Retina (tissue), 1 donor: ENCODE measurements at regions not wholly inside any gene's neighbourhood (a gene's known extent, or its start where the extent isn't known, plus 50 kb on each side); places are given as distances from the start of the nearest gene placed in this dataset.
"Not testable (repeated sequence)": the region's sequence is repeated elsewhere in the genome, so short reads cannot be mapped to it uniquely, and the experiment has no call there.

ENCODE experiments used
- DNase-seq: peaks from one replicate; pipeline ENCODE4 v3.0.0-alpha.2; 2016

DNA sequence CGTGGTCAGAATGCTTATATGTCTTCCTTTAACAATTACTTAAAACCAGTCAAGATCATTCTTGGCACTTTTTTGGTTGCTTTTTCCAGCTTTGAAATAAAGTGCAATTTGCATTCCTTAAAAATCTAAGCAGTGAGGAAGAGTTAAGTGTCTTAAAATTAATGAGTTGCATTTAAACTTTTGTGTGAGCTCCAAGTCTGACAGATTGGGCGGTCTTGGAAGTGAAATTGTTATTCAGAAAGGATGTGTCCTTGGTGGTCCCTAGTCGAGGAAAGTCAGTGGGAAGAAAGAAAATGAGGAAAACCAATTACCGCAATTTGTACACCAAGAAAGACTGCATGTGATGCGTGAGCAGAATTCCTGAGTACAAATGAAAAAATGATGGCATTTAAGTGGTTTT lies 132.5 kb downstream of the HHIPL2 start:
- DNase-seq = no peak

DNA sequence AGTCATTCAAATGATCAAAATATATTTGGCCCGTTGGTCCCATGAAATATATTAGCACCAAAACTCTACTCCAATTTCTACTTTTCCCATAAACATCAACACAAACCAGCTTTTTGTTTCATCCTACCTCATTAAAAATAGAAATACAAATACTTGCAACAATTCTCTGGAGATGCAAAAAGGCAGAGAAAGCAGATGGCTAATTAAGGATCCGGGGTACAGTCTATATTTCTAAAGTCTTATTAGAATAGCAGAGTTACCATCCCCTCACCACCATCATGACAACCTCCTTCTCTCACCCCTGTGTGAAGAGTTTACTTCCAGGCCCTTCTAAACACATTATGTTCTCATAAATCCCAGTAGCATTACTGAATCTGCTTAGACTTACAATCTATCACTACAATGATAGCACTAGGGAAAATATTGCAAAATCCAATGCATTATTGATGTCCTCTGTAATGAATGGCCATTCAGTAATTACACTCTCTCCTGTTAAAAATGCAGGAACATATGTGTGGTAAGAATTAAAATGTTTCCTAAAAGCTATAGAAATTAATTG lies 133.8 kb downstream of the HHIPL2 start:
- no peak for DNase-seq

DNA sequence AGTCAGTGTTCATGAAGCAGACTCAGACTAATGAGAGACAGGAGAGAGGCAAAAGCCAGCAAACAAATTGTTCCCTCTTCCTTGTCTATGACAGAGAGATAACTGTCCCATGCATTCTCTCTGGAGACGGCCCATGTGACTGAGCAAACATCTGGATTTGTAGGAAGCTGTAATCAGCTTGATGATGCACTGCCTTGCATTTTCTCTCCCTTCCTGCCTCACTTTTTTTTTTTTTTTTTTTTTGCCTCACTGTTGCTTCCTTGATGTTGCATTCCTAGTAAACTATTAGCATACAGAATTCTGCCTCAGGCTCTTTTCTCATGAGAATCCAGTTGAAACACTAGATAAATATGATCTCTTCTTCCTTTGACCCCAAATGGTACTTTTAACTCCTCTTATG lies 134.5 kb downstream of the HHIPL2 start:
- DNase-seq = no peak

DNA sequence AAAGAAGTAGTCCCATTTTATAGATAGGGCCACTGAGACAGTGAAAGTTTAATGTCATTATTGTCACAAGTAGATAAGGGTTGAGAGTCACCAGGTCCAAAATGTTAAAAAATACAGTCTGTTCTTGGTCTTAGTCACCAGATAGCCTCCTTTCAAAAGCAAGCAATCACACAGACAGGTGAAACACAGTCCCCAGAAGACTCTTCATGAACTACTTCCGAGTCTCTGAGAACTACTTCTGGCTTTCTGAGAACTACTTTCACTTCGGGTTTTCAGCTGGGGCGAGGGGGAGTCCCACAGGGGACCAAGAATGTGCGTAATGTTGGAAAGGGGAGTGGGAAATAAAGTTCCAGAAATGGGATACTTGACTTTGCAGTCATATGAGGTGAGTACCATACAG lies 143.2 kb downstream of the HHIPL2 start:
- DNase-seq = no peak

DNA sequence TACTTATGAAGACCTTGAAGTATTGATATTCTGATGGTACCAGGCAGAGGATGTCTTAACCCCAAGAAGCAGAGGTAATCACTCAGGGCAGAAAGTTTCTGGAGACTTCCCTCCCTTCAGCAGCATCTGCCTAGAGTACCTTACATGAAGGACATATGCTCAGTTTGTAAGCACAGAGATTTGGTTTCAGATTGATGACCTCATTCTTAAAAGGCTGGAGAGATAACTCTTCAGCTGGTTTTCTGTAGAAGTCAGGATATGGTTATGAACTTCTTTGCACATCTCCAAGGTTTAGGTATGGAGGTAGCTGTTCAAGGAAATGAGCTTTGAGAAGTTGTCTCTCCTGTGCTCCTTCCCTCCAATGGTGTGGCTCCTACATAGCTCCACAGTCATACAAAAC lies 148.7 kb downstream of the HHIPL2 start:
- no peak for DNase-seq

DNA sequence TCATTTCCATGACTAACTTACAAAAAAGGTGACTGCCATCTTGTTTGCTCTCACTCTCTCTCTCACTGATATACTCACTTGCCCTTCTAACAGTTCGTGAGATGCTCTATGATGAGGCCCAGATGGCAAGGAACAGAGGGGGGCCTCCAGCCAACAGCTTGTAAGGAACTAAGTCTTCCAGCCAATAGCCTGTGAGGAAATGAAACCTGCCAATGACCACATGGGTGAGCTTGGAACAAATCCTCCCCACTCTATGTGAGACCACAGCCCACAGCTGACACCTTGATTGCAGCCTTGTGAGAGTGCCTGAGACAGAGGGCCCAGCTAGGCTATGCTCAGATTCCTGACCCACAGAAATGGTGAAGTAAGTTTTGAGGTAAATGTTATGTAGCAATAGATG lies 153.7 kb downstream of the HHIPL2 start:
- DNase-seq = no peak

DNA sequence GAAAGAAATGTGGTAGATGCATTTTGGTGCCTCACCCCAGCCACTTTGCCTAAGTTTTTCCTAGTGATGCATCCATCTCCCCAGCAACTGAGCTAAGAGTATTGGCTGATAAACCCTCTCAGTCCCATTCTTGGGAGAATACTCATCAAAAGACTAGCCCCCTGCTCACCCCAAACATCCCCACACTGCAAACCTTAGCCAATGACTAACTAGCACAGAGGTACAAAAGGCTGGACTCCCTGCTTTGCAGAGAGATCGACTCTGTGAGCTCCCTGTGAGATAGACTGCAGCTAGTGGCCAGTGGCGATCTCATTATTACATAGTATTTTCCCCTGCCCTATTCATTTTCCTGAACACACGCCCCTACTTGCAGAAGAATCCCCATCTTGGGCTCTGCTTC lies 155.3 kb downstream of the HHIPL2 start:
- no peak for DNase-seq

DNA sequence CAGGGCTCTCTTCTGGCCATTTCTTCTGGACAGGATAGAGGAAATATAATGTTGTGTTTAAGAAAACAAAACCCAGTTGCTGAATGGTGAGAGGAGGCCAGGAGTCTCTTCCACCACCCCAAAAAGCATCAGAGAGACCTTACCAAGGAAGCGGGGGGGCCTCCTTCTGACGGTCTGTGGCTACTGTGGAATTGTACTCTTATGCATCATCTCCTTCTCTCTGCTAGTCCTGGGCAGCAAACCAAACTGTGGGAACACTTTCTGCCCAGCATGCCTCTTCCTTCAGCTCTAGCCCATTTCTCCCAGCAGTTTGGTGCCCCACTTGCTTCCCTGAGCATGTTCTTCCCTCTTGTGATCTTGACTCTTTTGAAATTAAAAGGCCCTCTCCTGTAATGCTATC lies 157.7 kb downstream of the HHIPL2 start:
- no peak for DNase-seq

DNA sequence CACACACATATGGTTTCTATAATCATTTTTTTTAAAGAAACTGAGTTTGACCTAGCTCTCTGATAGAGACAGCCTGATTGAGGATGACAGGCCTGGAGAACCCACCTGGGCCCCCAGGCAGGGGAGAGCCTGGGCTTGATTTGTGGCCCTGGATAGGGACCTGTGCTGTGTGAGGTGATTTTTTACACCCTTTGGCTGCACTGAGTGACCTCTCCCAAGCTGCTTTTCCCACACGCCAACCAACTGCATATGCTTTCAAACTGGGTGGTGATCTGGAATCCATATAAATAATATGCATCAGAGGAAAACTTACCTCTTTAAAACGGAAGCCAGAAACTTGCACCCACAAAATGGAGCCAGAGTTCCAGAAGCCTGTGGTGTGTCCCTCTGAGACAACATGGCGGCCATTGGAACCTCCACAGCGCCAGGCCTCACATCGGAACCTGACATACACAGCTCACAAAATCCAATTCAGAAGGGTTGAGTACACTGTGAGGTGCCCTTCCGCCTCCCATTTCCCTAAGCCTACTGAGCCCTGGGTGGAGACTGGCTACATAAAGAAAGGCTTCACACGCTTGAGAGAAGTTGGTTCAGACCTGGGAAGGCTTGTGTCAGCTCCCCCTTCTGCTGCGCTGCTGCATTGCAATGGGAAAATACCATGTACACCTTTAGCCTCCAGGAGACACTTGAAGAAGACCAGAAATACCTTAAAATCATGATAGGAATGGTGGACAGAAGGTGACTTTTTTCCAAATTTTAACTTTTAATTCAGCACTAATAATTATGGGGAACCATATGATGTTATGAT lies 160.7 kb downstream of the HHIPL2 start:
- DNase-seq = no peak

DNA sequence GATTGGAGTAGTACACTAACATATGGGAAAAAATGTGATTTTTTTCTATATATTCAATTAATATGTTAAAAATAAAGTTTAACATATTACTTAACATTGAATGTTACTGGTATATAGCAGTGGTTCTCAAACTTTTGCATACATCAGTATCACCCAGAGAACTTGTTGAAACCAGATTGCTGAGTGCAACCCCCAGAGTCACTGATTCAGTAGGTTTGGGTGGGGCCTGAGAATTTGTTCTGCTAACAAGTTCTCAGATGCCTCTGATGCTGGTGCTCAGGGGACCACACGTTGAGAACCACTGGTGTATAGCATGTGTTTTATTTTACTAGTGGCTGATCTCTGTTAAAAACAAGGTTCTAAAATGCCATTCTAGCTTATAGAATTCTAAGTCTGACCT lies 161.9 kb downstream of the HHIPL2 start:
- DNase-seq = no peak

DNA sequence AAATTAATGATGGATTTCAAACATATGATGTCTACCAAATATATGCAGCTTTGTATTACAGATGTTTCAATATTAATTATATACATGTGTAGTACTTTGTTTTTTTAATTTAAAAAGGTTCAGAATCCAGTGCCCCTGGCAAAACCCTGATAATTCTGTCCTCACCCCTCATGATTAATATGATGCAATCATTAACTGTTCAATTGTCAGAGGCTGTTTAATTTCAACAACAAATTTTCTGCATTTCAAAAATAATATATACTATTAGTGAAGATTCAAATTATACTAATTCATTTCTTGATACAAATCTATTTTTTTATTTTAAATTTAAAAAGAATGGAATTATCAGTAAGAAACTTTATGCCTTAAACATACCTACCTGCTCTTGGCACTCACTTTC lies 162.6 kb downstream of the HHIPL2 start:
- no peak for DNase-seq

DNA sequence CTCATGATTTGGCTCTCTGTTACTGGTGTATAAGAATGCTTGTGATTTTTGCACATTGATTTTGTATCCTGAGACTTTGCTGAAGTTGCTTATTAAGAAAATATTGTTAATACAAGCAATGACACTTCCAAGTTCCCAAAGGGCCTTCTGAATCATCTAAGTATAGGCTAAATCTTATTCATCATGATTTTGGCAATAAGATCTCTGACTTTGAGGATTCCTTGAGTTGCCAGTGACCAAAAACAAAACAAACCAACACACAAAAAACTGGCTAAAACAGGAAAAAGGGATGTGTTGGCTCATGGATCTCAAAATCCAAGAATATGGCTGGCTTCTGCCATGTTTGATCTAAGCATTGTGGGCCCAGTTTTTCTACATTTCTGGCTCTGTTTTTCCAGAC lies 163.4 kb downstream of the HHIPL2 start:
- no peak for DNase-seq

DNA sequence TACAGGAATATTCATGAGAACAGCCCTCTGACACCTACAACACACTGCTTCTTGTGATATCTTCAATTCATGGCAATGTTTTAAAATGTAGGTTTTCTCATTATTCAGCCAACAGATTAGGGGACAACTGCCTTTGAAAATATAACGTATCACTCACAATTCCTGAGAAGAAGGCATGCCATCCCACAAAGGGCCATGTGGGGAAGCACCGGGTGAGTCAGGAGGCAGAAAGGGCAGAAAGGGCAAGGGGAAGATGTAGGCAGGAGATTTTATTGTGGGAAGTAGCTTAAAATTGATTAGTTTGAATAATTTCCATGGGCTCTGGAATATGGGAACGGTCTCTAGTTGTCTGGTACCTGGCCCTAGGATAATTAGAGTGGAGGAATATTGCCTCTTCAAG lies 165.7 kb downstream of the HHIPL2 start:
- no peak for DNase-seq

DNA sequence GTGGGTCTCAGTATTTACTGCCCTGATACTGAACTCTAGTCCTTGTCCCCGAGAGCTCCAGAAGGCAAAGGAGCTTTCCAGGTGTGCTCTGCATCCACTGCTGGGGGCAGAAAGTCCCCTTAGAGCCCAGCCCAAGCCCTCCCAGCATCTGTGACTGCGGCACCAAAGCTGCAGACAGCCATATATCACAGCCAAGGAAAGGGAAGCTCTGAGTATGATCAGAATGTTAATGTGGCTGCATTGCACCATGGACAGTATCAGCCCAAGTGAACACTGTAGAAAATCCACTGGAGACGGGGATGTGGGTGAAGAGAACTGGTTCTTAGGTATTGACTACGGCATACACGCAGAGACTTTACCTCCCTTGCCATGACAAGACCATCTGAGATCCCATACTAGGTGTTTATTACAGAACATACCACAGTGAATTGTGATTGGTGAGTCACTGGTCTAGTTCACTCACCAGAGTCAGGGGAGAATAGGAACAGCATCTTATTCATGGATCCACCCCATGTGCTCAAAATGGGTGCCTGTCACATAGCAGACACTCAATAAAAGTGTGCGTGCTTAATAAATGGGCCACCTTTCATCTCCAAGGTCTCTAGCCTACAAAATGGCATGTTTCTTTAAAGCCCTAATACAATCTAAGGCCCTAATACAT lies 170.3 kb downstream of the HHIPL2 start:
- no peak for DNase-seq

DNA sequence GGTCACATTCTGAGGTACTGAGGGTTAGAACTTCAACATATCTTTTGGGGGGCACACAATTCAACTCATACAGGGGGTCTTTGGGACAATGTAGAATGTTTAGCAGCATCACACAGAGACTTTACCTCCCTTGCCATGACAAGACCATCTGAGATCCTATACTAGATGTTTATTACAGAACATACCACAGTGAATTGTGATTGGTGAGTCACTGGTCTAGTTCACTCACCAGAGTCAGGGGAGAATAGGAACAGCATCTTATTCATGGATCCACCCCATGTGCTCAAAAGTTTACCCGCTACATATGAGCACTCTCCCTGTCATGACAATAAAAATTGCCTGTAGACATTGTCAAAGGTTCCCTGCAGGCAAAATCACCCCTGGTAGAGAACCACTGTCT lies 171.1 kb downstream of the HHIPL2 start:
- not testable (repeated sequence) for DNase-seq

DNA sequence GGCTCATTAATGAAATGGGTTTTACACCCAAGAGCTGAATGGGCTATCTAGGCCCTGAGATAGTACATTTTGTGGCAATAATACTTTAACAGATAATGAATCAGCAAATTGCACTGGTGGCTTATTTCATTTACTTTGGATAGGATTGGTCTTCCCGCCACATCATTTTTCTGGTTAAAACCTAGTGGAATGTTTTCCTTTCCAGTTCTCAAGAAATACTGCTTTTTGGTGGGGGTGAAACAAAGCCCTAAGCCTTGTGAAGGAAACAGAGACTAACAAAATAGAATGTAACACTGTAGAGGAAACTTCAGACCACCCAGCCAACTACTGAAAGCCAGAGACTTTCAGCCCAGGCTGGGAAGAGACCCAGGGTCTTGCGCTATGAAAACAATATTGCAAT lies 172.2 kb downstream of the HHIPL2 start:
- no peak for DNase-seq

DNA sequence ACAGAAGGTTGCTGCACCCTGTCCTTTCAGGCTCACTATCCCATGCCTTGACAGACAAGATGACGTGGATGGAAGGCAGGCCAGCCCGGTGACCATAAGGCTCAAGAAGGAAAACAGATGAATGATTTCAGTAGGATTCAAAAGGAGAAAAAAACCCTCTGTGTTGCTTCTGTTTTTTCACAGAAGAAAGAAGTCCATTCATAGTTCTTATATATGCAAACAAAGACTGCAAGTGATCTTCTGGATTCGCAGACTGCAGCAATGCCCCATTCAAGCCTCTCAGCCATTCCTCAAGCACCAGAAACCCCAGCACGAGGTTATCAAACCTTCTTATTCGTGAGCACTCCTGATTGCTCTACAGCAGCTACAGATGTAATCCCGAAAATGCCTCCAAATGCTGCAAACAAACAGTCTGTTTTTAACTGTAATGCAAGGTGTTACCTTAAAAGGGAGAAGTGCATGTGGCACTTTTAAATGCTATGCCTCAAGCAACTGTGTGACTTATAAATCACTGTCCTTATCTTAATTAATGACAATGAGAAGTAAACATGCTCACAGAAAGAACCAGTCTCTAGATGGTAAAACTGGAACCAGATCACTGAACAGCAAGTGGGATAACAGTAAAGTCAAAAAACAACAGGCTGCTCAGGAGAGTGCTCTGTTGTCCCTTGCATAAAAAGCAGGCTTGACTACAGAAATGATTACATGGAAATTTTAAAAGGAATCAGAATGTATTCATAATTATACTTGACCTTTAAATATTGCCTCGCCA lies 173.9 kb downstream of the HHIPL2 start:
- no peak for DNase-seq

DNA sequence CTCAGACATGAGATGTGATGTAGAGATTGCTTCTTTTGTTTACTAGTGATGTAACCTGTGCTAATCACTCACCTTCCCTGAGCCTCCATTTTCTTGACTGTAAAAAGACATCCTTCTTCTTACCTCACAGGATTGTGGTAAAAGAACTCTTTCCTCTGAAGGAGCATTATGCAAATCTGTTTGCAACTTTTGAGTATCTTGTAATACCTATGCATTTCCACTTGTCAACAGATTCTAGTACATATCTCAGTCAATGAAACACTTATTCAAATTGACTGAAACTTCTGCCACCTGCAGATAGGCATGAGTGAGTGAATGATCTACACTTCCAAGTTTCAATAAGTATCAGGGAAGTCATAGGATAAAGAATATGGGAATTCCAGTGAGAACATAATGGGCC lies 174.7 kb downstream of the HHIPL2 start:
- no peak for DNase-seq

DNA sequence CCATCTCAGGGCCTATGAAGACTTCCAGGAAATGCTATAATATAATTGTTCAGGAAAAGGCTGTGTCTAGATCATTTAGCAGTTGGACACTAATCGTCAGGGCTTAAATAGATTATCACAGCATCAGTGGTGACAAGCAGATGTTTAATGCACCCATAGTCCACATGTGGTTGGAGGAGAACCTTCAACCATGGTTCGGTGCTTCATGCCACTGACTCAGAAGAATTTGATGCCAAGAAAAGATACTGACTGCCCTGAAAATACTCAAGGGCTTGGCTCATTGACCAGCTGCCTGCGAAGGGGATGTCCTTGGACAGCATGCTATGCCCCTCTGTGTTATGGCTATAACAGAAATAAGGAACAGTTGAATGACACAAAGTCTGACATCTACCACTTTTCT lies 175.7 kb downstream of the HHIPL2 start:
- no peak for DNase-seq

DNA sequence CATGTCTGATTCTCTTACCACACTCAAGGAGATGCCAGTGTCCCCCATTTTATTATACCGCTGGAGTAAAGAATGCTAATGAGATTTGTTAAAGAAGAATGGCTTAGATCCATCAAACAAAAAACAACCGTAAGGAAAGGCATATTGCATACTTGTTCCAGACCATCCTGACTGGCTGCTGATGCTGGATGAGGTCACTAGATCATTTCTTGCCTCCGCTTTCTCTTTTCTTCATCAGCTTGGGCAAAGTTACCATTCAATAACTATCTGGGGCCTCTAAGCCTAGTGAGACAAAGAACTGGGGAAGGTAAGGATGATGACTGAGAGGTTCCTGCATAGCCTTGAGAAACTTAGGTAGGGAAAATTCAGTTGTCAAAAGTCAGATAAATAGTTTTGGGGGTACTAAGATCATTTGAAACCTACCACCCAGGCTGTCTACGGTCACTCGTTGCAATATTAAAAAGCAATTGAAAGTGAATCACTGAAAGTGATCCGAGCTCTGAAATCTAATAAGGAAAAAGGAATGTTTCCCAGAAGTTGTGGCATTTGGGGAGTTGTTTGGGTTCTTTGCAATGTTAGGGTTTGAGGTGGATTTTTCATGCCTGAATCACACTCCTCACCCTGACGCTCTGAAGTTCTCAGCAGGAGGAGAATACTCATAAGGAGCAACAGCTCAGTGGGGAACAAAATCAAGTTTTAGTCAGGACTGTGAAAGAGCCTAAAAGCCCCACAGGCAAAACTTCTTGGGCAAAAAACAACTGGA lies 176.8 kb downstream of the HHIPL2 start:
- DNase-seq = no peak

DNA sequence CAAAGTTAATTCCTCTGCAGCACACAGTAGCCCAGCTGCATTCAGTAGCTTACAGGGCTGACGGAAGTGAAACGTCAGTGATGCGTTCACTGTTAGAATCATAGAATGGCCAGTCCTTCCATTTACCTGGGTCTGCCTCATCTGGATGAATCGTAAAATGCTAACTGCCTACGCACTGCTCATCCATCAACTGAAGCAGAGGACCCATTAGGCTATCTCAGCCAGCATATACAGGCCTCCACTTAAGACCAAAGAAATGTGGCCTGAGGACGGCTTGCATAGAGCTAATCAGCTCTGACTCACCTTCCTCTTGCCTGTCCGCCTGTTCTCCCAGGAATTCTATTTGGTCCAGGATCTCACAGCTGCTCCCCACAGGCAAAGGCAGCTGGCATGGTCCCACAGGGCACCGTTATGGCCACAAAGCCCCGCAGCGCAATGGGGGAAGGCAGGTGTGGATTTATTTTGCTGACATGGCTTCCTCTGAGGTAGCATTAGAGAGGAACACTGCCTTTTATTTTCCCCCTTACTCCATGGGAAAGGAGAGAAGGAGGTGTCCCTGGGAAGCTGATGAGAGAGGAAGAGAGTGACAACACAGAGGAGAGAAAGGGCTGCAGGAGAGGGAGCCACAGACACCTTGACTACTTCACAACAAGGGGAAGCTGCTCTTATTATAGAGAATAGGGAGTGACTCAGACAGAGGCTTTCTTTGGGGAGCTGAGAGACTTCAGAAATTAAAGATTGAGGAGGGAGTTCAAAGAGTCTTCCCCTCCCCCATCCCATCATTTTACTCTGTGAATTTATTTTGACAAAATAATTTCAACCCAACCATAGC lies 177.6 kb downstream of the HHIPL2 start:
- peak; percentile 29 for DNase-seq

DNA sequence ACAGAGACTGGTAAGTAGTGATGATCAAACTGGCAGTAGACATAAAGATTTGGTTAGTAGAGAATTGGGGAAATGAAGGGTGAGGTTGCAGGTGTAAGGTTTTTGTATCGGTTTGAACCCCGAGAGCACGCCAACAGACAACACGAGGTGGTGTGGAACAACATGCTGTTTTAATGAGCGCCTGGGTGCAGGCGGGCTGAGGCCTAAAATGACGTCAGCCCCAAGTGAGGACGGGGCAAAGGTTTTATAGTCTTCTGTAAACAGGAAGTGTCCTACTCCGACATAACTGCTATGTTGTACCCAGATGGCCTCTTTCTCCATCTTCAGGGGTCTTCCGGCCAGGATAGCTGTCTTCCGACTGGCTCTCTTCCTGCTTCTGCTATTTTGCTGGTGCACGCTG lies 178.8 kb downstream of the HHIPL2 start:
- DNase-seq = no peak
